ENCODE measurements at regions not wholly inside any gene's neighbourhood (a gene's known extent, or its start where the extent isn't known, plus 50 kb on each side); places are given as distances from the start of the nearest gene placed in this dataset.
A peak's percentile ranks its signal among the peaks of the same experiment; 100 is the strongest.

DNA sequence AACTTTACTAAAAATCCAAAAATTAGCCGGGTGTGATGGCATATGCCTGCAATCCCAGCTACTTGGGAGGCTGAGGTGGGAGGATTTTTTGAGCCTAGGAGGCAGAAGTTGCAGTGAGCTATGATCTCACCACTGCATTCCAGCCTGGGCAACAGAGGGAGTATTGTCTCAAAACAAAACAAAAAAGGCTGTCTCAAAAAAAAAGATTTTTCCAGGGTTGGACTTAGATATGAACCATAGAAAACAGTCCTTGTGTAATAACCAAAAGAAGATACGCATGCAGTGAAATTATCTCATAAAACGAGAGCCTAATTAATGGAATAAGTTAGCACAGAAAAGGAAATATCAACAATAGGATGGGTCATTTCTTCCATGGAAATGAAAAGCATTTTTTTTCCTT, 320.4 kb upstream of the RASGRP1 start:
- Histone ChIP-seq H3K36me3 (no peaks in the 10 kb centered on the region), H3K27me3 (no peaks in the 10 kb centered on the region), H3K9me3 (no peaks in the 10 kb centered on the region), H3K27ac (no peak overlapping the region), H3K4me1 (peaks cover 6 to 13% (median 12%) of the 10 kb centered on the region in 4 donors), H3K4me3 (no peak overlapping the region)
- 79 to 87% methylated on average over 3 of the region's 3 CpGs for WGBS, 2 donors
- peak in 1 of 2 donors; percentile 49 for ATAC-seq (ENCODE audit: low FRiP score in 2 of 2)
- DNase-seq = no peak
- TF ChIP-seq POLR2AphosphoS5 (IDR thresholded peaks at IDR 0.05) = no peak
- no peak for TF ChIP-seq EP300 (IDR thresholded peaks at IDR 0.05)
- no peak for TF ChIP-seq POLR2A (IDR thresholded peaks at IDR 0.05)
- TF ChIP-seq, protein P1, sequence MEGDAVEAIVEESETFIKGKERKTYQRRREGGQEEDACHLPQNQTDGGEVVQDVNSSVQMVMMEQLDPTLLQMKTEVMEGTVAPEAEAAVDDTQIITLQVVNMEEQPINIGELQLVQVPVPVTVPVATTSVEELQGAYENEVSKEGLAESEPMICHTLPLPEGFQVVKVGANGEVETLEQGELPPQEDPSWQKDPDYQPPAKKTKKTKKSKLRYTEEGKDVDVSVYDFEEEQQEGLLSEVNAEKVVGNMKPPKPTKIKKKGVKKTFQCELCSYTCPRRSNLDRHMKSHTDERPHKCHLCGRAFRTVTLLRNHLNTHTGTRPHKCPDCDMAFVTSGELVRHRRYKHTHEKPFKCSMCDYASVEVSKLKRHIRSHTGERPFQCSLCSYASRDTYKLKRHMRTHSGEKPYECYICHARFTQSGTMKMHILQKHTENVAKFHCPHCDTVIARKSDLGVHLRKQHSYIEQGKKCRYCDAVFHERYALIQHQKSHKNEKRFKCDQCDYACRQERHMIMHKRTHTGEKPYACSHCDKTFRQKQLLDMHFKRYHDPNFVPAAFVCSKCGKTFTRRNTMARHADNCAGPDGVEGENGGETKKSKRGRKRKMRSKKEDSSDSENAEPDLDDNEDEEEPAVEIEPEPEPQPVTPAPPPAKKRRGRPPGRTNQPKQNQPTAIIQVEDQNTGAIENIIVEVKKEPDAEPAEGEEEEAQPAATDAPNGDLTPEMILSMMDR (IDR thresholded peaks at IDR 0.05) = no peak

DNA sequence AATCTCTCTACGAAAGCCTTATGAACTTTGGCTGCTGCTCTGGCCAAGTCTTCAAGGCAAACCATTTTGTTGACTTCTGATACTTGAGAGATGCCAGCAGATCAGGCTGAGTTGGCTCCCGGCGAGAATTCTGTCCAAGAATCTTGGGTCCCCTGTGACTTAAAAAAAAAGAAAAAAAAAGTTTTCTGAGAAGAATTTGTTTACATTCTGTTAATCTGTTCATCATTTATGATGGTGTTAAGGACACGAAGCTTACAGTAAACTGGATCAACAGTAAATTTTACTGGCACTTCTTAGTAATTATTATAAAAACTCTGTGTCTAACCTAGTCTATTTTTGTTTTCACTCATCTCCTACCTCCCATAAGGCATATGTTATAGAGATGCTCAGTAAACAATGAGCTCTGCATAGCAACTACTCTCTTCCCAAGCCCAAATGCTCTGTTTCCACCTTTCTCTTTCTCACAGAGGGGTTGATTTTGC, 320.9 kb upstream of the RASGRP1 start:
- Histone ChIP-seq H3K36me3 (no peaks in the 10 kb centered on the region), H3K27me3 (no peaks in the 10 kb centered on the region), H3K27ac (peak overlapping the region in 1 of 4 donors; percentile 36), H3K4me1 (peaks cover 6 to 13% (median 10%) of the 10 kb centered on the region in 4 donors), H3K9me3 (no peaks in the 10 kb centered on the region), H3K4me3 (no peak overlapping the region)
- no peak for ATAC-seq (ENCODE audit: low FRiP score in 2 of 2)
- WGBS, 2 donors = 55% methylated on average over 4 of the region's 4 CpGs
- TF ChIP-seq, protein P1 (IDR thresholded peaks at IDR 0.05) = no peak
- TF ChIP-seq POLR2A (IDR thresholded peaks at IDR 0.05) (no peak), EP300 (IDR thresholded peaks at IDR 0.05) (no peak), POLR2AphosphoS5 (IDR thresholded peaks at IDR 0.05) (no peak)
- DNase-seq = no peak

DNA sequence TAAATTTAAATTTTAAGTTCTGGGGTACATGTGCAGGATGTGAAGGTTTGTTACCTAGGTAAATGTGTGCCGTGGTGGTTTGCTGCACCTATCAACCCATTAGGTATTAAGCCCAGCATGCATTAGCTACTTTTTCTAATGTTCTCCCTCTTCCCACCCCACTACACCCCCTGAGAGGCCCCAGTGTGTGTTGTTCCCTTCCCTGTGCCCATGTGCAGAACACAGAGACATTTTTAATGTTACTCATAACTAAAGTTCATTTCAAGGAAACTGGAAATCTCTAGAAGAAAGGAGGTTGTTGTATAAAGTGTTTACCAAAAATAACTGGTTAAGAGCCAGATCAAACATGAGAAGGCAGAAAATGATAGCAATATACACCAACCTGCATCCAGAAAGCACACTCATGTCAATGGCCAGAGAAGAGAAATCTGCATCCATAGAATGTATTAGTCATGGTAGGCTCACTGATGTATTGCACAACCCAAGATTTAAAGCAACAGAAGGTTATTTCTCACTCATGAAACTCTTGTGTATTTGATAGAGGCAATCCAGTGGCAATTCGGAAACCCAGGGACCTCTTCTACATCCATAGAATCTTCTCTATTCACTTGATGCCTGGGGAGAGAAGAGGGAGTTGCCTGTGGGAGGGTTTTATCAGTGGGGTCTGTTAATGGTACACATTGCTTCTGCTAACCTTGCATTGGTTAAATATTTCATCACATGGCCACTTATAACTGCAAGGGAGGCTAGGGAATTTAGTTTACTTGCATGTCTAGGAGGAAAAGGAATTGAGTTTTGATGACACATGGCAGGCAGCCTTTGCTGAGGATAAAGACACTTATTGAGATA, 321.9 kb upstream of the RASGRP1 start:
- ATAC-seq (ENCODE audit: low FRiP score in 2 of 2) (peak; percentile 46 to 71), DNase-seq (no peak)
- TF ChIP-seq, protein P1 (IDR thresholded peaks at IDR 0.05) = no peak
- TF ChIP-seq EP300 (IDR thresholded peaks at IDR 0.05) (no peak), POLR2AphosphoS5 (IDR thresholded peaks at IDR 0.05) (no peak), POLR2A (IDR thresholded peaks at IDR 0.05) (no peak)
- Histone ChIP-seq H3K9me3 (no peaks in the 10 kb centered on the region), H3K36me3 (no peaks in the 10 kb centered on the region), H3K4me3 (no peak overlapping the region), H3K4me1 (peaks cover 6 to 13% (median 9%) of the 10 kb centered on the region in 4 donors), H3K27ac (peak overlapping the region in 1 of 4 donors; percentile 37), H3K27me3 (no peaks in the 10 kb centered on the region)
- WGBS, 2 donors = 72 to 83% methylated on average over 2 of the region's 2 CpGs

DNA sequence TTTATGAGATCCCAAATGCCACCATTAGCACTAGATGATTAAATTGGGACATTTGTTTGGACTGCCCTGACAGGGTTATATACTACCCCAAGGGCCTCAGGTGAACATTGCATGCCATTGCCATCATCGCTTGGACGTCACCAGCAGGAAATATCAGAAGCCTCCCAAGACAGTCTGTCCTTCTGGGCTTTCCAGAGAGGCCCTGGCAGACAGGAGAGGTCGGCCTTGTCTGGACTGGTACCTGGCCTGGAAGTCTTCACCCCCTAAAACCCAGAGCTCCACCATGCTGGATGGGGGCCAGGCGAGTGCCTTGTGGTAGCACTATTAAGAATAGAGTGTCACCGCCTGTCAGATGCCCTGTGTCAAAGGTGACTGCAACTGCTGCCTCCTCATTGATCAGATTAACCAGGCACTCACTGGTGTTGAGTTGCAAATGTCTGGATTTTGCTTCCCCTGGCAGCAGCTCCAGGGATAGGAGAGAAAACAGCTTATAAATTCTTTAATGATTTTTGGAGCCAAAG, 324.1 kb upstream of the RASGRP1 start:
- TF ChIP-seq POLR2A (IDR thresholded peaks at IDR 0.05) (no peak), POLR2AphosphoS5 (IDR thresholded peaks at IDR 0.05) (no peak), EP300 (IDR thresholded peaks at IDR 0.05) (no peak)
- TF ChIP-seq, protein P1 (IDR thresholded peaks at IDR 0.05) = no peak
- no peaks in the 10 kb centered on the region for H3K27me3 ChIP-seq
- no peak overlapping the region for H3K27ac ChIP-seq
- DNase-seq = no peak
- no peak overlapping the region for H3K4me3 ChIP-seq
- H3K4me1 ChIP-seq = peaks cover 6 to 13% (median 10%) of the 10 kb centered on the region in 4 donors
- no peaks in the 10 kb centered on the region for H3K9me3 ChIP-seq
- ATAC-seq (ENCODE audit: low FRiP score in 2 of 2) = no peak
- no peaks in the 10 kb centered on the region for H3K36me3 ChIP-seq
- 86 to 94% methylated on average over 4 to 5 of the region's 5 CpGs for WGBS, 2 donors
